ENCODE measurements at regions not wholly inside any gene's neighbourhood (a gene's known extent, or its start where the extent isn't known, plus 50 kb on each side); places are given as distances from the start of the nearest gene placed in this dataset.
"Not testable (repeated sequence)": the region's sequence is repeated elsewhere in the genome, so short reads cannot be mapped to it uniquely, and the experiment has no call there.

DNA sequence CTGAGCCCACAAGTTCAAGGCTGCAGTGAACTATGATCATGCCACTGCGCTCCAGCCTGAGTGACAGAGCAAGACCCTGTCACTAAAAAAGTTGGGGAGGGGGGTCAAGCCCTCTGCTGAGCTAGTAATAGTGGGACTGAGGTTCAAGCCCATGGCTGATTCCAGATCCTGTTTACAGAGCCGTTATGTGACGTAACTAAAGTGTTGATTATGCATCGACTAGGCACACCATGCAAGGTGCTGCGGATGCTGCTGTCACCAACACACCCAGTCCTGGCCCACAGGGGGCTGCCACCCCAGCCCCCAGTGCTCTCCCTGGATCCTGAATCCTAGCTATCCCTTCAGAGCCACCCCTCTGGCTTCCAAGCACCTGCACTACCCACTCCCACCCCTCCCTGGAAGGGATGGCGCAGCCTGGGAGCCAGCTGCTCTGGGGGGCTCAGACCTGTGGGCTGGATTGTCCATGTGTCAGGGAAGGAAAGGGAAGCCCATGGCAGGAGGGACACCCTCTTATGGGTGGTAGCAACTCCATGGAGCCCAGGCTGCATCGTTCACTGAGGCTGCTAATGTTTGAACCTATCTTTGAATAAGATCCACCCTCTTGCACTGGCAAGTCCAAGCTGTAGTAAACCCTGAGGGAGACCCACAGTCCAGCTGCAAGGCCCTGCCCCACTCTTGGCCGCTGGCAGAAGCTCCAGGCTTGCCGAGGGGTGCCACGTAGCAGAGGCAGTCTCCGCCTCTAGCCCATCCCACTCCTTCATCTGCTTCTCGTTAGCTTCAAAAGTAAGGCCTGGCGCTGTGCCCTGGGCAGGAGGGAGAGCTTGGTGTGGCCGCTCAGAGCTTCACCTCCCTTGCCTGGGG, 95.0 kb downstream of the SNX5 start:
- DNase-seq (ENCODE audit: low spot score) = peak; percentile 84

DNA sequence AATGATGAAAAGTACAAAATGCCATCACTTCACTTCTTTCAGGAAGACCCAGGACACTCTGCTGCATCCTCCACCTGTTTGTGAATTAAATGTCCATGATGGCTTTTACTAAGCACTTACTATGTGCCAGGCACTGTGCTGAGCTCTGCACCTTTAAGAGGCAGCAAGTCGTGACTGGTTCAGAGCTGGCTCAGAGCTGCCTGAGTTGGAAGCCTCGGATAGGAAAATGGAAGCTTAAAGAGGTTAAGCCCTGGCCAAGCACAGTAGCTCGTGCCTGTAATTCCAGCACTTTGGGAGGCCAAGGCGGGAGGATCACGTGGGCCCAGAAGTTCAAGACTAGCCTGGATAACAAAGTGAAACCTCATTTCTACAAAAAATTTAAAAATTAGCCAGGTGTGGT, 95.6 kb downstream of the SNX5 start:
- DNase-seq (ENCODE audit: low spot score) = no peak

GRCh38 chr20:17872434-17872833, 96.2 kb downstream of the SNX5 start:
- no peak for DNase-seq (ENCODE audit: low spot score)

DNA sequence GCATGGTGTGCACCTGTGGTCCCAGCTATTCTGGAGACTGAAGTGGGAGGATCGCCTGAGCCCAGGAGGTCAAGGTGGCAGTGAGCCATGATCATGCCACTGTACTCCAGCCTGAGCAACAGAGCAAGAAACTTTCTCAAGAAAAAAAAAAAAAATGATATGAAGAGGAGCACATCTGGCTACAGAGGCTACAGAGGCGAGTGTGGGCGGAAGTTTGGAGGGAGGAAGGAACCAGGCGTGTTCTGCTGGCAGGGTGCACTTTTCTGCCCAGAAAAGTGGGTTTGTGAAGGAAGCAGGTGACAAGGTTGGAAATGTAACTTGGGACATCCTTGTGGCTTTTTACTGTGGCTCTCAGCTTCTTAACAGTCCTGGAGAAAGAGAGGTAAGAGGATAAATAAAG, 96.7 kb downstream of the SNX5 start:
- DNase-seq (ENCODE audit: low spot score) = no peak

DNA sequence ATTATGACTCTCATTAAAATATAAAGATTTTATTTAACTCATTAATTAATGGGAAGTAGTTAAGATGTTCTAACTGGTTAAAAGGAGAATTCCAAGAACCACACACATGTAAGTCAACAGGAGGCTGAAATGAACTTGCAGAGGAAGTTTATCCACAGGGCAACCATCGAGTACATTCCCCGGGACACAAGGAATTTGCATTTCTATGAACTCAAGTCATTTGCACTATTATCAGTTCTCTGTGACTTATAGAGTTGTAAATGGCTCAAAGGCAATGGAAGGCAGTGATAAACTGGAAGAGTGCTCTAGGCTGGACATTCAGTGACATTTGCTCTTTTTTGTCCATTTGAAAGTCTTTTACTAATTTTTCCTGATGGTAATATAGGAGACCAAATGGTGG, 97.4 kb downstream of the SNX5 start:
- no peak for DNase-seq (ENCODE audit: low spot score)

DNA sequence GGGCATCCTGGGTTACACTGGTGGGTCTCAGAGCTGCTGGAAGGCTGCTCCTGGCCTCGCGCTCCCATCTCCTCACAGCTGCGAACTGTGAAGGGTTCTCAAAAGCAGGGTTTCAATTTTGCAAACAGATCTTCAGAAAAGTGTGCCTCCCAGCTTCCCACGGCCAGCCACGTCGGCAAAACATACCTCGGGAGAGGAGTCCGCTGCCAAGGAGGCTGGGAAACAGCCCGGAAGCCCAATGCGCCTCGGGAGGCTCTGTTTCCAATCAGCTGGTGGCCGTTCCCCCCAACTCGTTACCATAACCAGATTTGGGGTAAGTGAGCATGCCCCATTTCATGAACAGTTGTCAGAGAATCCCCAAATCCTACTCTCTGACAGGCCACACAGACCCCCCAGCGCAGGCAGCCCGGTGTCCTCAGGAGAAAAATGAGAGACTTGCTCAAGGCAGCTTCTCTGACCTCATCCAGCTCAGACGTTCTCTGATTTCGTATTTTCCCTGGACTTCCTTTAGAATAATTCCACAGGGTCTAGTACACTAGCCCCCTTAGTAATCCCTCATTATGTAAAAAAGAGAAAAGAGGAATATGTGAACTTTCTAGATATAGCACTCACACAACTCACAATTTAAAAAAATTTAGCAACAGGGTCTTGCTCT, 98.4 kb downstream of the SNX5 start:
- no peak for DNase-seq (ENCODE audit: low spot score)

GRCh38 chr20:17869295-17869994, 99.1 kb downstream of the SNX5 start:
- DNase-seq (ENCODE audit: low spot score) = no peak

DNA sequence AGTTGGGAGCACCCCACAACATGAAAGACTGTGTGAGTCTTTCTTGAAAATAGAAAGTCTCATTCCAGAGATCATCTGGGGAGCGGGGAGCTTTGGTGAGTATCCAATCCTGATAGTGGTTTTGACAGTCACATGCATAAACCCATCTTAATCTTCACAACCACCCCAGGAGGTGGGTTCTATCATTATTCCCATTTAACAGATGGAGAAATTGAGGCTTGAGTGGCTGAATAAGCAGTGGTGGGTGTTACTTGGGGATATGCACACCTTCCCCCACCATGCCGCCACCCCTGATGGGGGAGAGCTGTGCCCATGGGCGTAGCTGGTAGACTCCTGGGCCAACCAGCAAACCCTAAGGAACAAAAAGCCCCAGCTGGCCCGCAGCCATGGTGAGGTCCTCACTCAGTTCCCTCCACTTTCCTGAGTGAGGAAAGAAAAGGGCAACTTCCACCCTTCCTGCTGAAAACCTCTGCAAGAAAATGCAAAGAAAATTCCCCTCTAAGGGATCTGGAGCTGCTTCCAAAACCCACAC, 99.8 kb downstream of the SNX5 start:
- DNase-seq (ENCODE audit: low spot score) = no peak

GRCh38 chr20:17868151-17868550, 100.4 kb downstream of the SNX5 start:
- DNase-seq (ENCODE audit: low spot score) = no peak

DNA sequence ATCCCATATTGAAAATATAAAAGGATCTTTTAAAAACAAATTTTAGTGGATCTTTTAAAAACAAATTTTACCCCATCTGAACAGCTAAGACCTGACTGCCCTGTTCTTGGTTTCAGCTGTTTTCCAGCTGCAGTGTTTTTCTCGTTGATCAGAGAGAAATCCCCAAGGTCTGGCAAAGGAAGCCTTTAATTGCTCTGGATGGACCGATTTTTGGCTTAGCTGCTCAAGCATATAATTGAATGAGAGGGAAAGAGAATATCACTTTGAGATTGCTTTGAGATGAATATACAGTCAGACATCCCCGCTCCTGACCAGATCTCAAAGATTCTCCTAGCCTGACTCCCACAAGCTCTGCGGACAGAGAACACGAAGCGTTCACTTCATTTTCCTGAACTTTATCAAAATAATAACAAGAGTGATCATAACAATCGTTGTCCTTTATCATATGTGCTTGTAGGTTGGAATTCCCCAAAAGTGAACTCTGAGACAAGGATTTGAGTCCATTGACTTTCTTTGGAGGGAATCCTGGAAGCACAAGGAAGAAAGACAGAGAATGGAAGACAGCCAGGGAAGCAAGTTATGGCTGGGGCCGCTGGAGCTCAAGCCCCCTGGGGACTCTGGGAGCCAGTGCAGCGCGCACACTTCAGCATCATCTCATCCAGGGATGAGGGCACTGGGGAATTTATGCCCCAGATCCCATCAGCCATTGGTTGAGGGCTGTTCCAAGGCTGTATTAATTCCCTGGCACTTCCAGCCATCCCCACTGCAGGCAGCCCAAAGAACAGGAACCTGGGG, 101.3 kb downstream of the SNX5 start:
- no peak for DNase-seq (ENCODE audit: low spot score)

- no peak for DNase-seq (ENCODE audit: low spot score)
These were observed 102.2 kb downstream of the SNX5 start for GRCh38 chr20:17866234-17867001.

DNA sequence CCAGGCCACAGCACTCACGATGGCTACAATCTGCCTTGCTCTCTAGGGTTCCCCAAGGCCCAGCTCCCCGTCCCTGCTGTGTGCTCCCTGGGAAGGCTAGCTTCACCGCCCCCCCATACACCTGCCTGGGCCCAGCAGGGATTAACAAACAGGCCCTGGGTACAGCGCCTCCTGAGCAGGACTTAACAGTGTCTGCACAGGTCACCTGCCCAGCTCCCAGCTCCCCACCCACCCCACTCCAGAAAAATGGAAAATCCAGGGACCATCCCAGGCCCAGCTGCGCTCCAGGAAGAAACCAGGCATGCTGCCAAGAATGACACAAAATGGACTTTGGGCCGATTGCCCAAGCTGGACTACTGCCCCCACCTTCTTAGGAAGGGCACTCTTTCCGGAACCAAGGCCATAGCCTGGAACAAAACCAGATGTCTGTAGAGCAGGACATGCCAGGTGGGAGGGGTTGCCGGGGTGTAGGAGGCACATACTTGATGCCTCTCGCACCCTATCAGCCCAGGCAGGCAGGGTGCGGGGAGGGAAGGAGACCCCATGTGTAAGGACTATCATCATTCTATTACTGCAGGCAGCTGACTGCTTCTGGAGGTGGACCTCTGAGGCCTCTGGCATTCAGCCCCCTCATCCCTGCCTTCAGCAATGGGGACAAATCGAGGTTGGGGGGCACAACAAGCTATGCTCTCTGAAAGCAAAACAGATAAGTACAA, 104.9 kb downstream of the SNX5 start:
- DNase-seq (ENCODE audit: low spot score) = peak; percentile 66

DNA sequence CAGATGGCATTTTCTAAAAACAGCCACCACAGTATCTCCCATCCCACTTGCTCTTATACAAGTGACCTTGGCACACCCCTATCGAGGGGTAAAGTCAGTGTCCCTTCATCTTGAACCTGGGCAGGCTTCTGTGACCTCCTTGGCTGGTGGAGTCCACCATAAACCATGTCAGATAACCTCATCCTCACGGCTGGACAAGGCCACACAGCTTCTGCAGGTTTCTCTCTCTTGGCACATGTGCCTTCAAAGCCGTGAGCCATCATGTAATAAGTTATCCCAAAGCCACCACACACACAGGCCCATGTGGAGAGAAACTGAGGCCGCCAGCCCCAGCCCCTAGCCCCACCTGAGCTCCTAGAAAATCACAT, 105.4 kb downstream of the SNX5 start:
- no peak for DNase-seq (ENCODE audit: low spot score)

GRCh38 chr20:17862171-17862570, 106.4 kb downstream of the SNX5 start:
- no peak for DNase-seq (ENCODE audit: low spot score)

GRCh38 chr20:17861620-17862019, 107.0 kb downstream of the SNX5 start:
- not testable (repeated sequence) for DNase-seq (ENCODE audit: low spot score)

DNA sequence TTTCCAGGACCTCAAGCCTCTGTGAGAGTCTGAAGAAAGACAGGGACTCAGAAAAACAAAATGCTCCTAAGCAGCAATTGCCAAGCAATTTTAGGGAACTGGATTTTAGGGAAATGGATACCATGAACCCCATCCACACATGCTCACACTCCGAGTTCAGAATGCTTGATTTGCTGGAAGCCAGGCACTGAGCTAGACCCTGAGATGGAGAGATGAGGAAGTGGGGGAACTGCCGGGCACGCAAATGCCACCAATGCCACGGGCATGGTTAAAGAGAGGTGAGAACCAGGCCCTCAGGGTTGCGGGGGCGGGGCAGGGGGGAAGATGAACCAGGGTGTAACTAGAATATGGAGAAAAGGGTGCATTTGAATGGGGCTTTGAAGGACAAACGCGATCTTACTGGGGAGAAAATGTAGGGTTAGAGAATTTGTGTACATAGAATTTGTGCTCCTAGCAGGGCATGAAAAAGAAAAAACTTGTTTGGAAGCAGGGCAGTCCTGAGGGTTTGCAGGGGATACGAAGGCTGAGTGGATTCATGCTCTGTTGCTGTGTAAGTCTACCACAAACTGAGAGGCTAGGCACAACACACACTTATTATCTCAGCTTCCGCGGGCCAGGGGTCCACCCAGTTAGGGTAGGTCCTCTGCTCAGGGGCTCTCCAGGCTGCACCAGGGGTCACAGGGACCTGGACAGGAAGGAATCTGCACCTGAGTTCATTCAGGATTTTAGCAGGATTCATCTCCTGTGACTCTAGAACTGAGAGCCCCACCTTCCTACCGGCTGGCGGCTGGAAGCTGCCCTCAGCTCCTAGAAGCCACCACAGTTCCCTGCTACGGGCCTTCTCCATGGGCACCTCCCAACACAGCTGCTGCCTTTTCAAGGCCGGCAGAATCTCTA, 108.0 kb downstream of the SNX5 start:
- no peak for DNase-seq (ENCODE audit: low spot score)

- no peak for DNase-seq (ENCODE audit: low spot score)
These were observed 108.9 kb downstream of the SNX5 start for GRCh38 chr20:17859616-17860232.

GRCh38 chr20:17859002-17859615, 109.5 kb downstream of the SNX5 start:
- DNase-seq (ENCODE audit: low spot score) = no peak

Measured in hepatic stellate cell (primary cell).